ENCODE measurements at regions not wholly inside any gene's neighbourhood (a gene's known extent, or its start where the extent isn't known, plus 50 kb on each side); places are given as distances from the start of the nearest gene placed in this dataset.

DNA sequence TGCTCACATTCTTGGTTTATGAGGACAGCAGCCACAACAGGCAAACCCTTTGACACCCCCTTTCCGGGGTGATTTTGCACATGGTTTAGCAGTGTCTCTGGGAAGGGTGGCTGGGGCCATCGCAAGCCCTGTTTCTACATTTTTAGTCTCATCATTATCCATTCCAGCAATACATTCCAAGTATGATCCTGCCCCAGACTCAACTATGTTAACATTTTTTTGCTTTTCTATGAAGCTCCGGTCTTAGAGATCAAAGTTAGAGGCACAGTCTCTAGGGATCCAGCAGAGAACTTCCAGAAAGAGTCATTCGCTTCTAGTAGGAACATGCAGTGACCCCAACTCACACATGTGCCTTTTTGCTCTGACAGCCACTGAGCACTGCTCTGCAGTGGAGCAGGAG is 130.9 kb downstream of the TBX5 start:
- no peak for TF ChIP-seq SUZ12 (IDR thresholded peaks at IDR 0.05; ENCODE audit: extremely low read depth, insufficient read depth, insufficient read length)
- no peak for TF ChIP-seq YY1 (IDR thresholded peaks at IDR 0.05; ENCODE audit: insufficient read depth, insufficient read length)
- no peak for TF ChIP-seq ZNF274 (IDR thresholded peaks at IDR 0.05; ENCODE audit: low read depth, low read length)
